ENCODE measurements at regions not wholly inside any gene's neighbourhood (a gene's known extent, or its start where the extent isn't known, plus 50 kb on each side); places are given as distances from the start of the nearest gene placed in this dataset.

- DNase-seq (ENCODE audit: low read depth), result no peak
Observed at GRCh38 chr5:147169399-147169798, 65.4 kb upstream of the STK32A start.

GRCh38 chr5:147169901-147170300 lies 64.9 kb upstream of the STK32A start:
- no peak for DNase-seq (ENCODE audit: low read depth)

- DNase-seq (ENCODE audit: low read depth), result no peak
Observed at GRCh38 chr5:147170603-147171002, 64.2 kb upstream of the STK32A start.

GRCh38 chr5:147174671-147175265 lies 60.1 kb upstream of the STK32A start:
- no peak for DNase-seq (ENCODE audit: low read depth)

GRCh38 chr5:147175516-147176097 lies 59.2 kb upstream of the STK32A start:
- no peak for DNase-seq (ENCODE audit: low read depth)

- DNase-seq (ENCODE audit: low read depth), result no peak
Observed at GRCh38 chr5:147176422-147176821, 58.4 kb upstream of the STK32A start.

- no peak for DNase-seq (ENCODE audit: low read depth)
Observed at GRCh38 chr5:147177125-147177840, 57.5 kb upstream of the STK32A start.

GRCh38 chr5:147179562-147180147 lies 55.2 kb upstream of the STK32A start:
- DNase-seq (ENCODE audit: low read depth), result no peak

- DNase-seq (ENCODE audit: low read depth), result no peak
Observed at GRCh38 chr5:147180751-147181150, 54.1 kb upstream of the STK32A start.
